HEK293 (cell line): ENCODE measurements at regions not wholly inside any gene's neighbourhood (a gene's known extent, or its start where the extent isn't known, plus 50 kb on each side); places are given as distances from the start of the nearest gene placed in this dataset.

Experiments
- CTCF ChIA-PET: fragments of 350-600 bp; formaldehyde crosslinking; extraction: SDS; loops from one replicate; lab custom pipeline; 2021; ENCODE audit warnings: antibody characterized with exemption; lab: Yijun Ruan, JAX
- POLR2A ChIA-PET: fragments of 300-600 bp; formaldehyde crosslinking; extraction: SDS; loops from one replicate; lab custom pipeline; 2020; ENCODE audit warnings: antibody characterized with exemption, inconsistent platforms; lab: Yijun Ruan, JAX
- H3K27ac ChIP-seq: fragments of 200-500 bp; sonication (Bioruptor generic); 2 replicates; pipeline ENCODE4 v1.5.1; 2014; ENCODE audit warnings: low read depth, low read length, control low read depth, inconsistent platforms; ENCODE audit errors: extremely low read depth
- H3K36me3 ChIP-seq, 2 experiments: fragments of 200-500 bp in 1 of 2; sonication (Bioruptor generic) in 1 of 2; 1 replicate in 1 of 2; 2 replicates in 1 of 2; pipeline ENCODE4 v1.5.1; 2014 to 2017; ENCODE audit warnings: inconsistent platforms in 2 of 2, low read length in 2 of 2; ENCODE audit not compliant: control insufficient read depth in 2 of 2, insufficient read depth in 1 of 2
- H3K4me1 ChIP-seq: fragments of 200-500 bp; sonication (Bioruptor generic); 2 replicates; pipeline ENCODE4 v1.5.1; 2014; ENCODE audit warnings: mild to moderate bottlenecking, low read length, inconsistent platforms; ENCODE audit not compliant: control insufficient read depth, insufficient read depth
- H3K4me3 ChIP-seq: 2 replicates; pipeline ENCODE4 v1.5.1; 2011; ENCODE audit warnings: low read depth, mild to moderate bottlenecking, control low read depth, low read length, moderate library complexity
- H3K9me3 ChIP-seq: fragments of 200-500 bp; sonication (Bioruptor generic); 2 replicates; pipeline ENCODE4 v1.5.1; 2014; ENCODE audit warnings: low read depth, low read length, inconsistent platforms; ENCODE audit not compliant: control insufficient read depth, insufficient read depth
- HIC1 ChIP-seq: fragments of 450-650 bp; formaldehyde crosslinking; IDR thresholded peaks from 2 replicates; pipeline ENCODE4 v1.5.1; 2016; ENCODE audit warnings: missing biosample characterization, missing genetic modification characterization
- PATZ1 ChIP-seq: fragments of 450-650 bp; formaldehyde crosslinking; IDR thresholded peaks from 2 replicates; pipeline ENCODE4 v1.5.1; 2016; ENCODE audit warnings: missing biosample characterization, missing genetic modification characterization
- PRDM1 ChIP-seq: fragments of 450-650 bp; formaldehyde crosslinking; IDR thresholded peaks from 2 replicates; pipeline ENCODE4; 2016; ENCODE audit warnings: missing biosample characterization, missing genetic modification characterization
- PRDM2 ChIP-seq: fragments of 450-650 bp; formaldehyde crosslinking; IDR thresholded peaks from 2 replicates; pipeline ENCODE4 v1.5.1; 2016; ENCODE audit warnings: missing biosample characterization, missing genetic modification characterization, borderline replicate concordance
- ZBTB17 ChIP-seq: fragments of 450-650 bp; formaldehyde crosslinking; IDR thresholded peaks from 2 replicates; pipeline ENCODE4 v1.5.1; 2016; ENCODE audit warnings: missing biosample characterization, missing genetic modification characterization
- ZNF23 ChIP-seq: fragments of 450-650 bp; formaldehyde crosslinking; IDR thresholded peaks from 2 replicates; pipeline ENCODE4 v1.5.1; 2016; ENCODE audit warnings: missing biosample characterization, missing genetic modification characterization, borderline replicate concordance
- ZNF239 ChIP-seq: fragments of 450-650 bp; formaldehyde crosslinking; IDR thresholded peaks from 2 replicates; pipeline ENCODE4 v1.5.1; 2016; ENCODE audit warnings: missing biosample characterization, missing genetic modification characterization
- ZNF26 ChIP-seq: fragments of 450-650 bp; formaldehyde crosslinking; IDR thresholded peaks from 2 replicates; pipeline ENCODE4 v1.5.1; 2016; ENCODE audit warnings: missing biosample characterization, missing genetic modification characterization
- ZNF416 ChIP-seq: fragments of 450-650 bp; formaldehyde crosslinking; IDR thresholded peaks from 2 replicates; pipeline ENCODE4 v1.5.1; 2016; ENCODE audit warnings: missing biosample characterization, missing genetic modification characterization
- ZNF449 ChIP-seq: fragments of 450-650 bp; formaldehyde crosslinking; IDR thresholded peaks from 2 replicates; pipeline ENCODE4 v1.5.1; 2017; ENCODE audit warnings: missing biosample characterization, mild to moderate bottlenecking, missing genetic modification characterization, moderate library complexity
- ZNF513 ChIP-seq: fragments of 450-650 bp; IDR thresholded peaks from 2 replicates; pipeline ENCODE4 v1.5.1; 2018; ENCODE audit warnings: missing biosample characterization, missing genetic modification characterization
- ZNF529 ChIP-seq: fragments of 450-650 bp; formaldehyde crosslinking; IDR thresholded peaks from 2 replicates; pipeline ENCODE4 v1.5.1; 2017; ENCODE audit warnings: missing genetic modification characterization, missing biosample characterization; ENCODE audit not compliant: insufficient replicate concordance
- ZNF560 ChIP-seq: fragments of 450-650 bp; formaldehyde crosslinking; IDR thresholded peaks from 2 replicates; pipeline ENCODE4 v1.5.1; 2017; ENCODE audit warnings: missing biosample characterization, missing genetic modification characterization, borderline replicate concordance
- ZNF791 ChIP-seq: fragments of 450-650 bp; formaldehyde crosslinking; IDR thresholded peaks from 2 replicates; pipeline ENCODE4 v1.5.1; 2016; ENCODE audit warnings: missing biosample characterization, missing genetic modification characterization

- TF ChIP-seq PRDM2 (tag by site-specific recombination) (no peak), ZNF513 (tag by site-specific recombination) (no peak), ZNF449 (tag by site-specific recombination) (no peak)
These were observed 214.9 kb upstream of the IRX1 start (continued) for GRCh38 chr5:3380689-3381088.

GRCh38 chr5:3377831-3378230, 217.8 kb upstream of the IRX1 start:
- TF ChIP-seq ZNF791 (tag by site-specific recombination) (no peak), ZBTB17 (tag by site-specific recombination) (no peak), ZNF560 (no peak), ZNF26 (tag by site-specific recombination) (no peak), ZNF239 (no peak), PRDM1 (tag by site-specific recombination) (no peak), ZNF23 (tag by site-specific recombination) (no peak), ZNF529 (tag by site-specific recombination) (no peak), ZNF416 (tag by site-specific recombination) (no peak), PATZ1 (tag by site-specific recombination) (no peak), HIC1 (tag by site-specific recombination) (no peak)
- H3K36me3 ChIP-seq, result no peaks in the 10 kb centered on the region
- no peaks in the 10 kb centered on the region for H3K4me1 ChIP-seq
- ChIA-PET POLR2A (no interaction called here), CTCF (no interaction called here)
- H3K4me3 ChIP-seq, result no peak overlapping the region
- H3K9me3 ChIP-seq, result no peaks in the 10 kb centered on the region
- H3K27ac ChIP-seq, result no peak overlapping the region
